Stimulated activated naive CD8-positive, alpha-beta T cell treated with anti-CD3 and anti-CD28 coated beads, Interleukin-15, Interleukin-2, amounts not matched to agents 100 U/mL and 50 U/mL, for 24 hours (primary cell): ENCODE measurements at regions not wholly inside any gene's neighbourhood (a gene's known extent, or its start where the extent isn't known, plus 50 kb on each side); places are given as distances from the start of the nearest gene placed in this dataset.

Experiments
- ATAC-seq: fragments of 150-1000 bp; cut with Tn5 transposase; one replicate; pipeline ENCODE4 v1.10.0; 2021
- DNase-seq: peaks from one replicate; pipeline ENCODE4 v3.0.0; 2021

GRCh38 chr10:111993321-111993720 is 190.2 kb downstream of the GPAM start:
- ATAC-seq: no peak
- DNase-seq: no peak

- DNase-seq (no peak), ATAC-seq (no peak)
Measured at GRCh38 chr10:111993872-111994426, 189.6 kb downstream of the GPAM start.

- no peak for ATAC-seq
- no peak for DNase-seq
Measured at GRCh38 chr10:111996103-111996502, 187.5 kb downstream of the GPAM start.

- ATAC-seq (no peak), DNase-seq (no peak)
Measured at GRCh38 chr10:111998728-111999127, 184.8 kb downstream of the GPAM start.

- ATAC-seq: no peak
- DNase-seq: no peak
Measured at GRCh38 chr10:111999205-111999914, 184.2 kb downstream of the GPAM start.

GRCh38 chr10:111999915-112000302 is 183.7 kb downstream of the GPAM start:
- DNase-seq (no peak), ATAC-seq (no peak)

- DNase-seq (no peak), ATAC-seq (no peak)
Measured at GRCh38 chr10:112000466-112000865, 183.1 kb downstream of the GPAM start.

- DNase-seq: no peak
Measured at GRCh38 chr10:112002206-112002605, 181.4 kb downstream of the GPAM start.

GRCh38 chr10:112004075-112004474 is 179.5 kb downstream of the GPAM start:
- DNase-seq (no peak), ATAC-seq (no peak)

More at GRCh38 chr10:112002206-112002605, 181.4 kb downstream of the GPAM start:
- no peak for ATAC-seq

- ATAC-seq: no peak
- no peak for DNase-seq
Measured at GRCh38 chr10:112005044-112005443, 178.5 kb downstream of the GPAM start.

- no peak for DNase-seq
- no peak for ATAC-seq
Measured at GRCh38 chr10:112006407-112006806, 177.2 kb downstream of the GPAM start.

- DNase-seq (no peak), ATAC-seq (no peak)
Measured at GRCh38 chr10:112006831-112007230, 176.7 kb downstream of the GPAM start.

GRCh38 chr10:112022196-112022595 is 161.4 kb downstream of the GPAM start:
- DNase-seq: no peak
- no peak for ATAC-seq

- DNase-seq: no peak
- ATAC-seq: no peak
Measured at GRCh38 chr10:112024079-112024478, 159.5 kb downstream of the GPAM start.

- DNase-seq: no peak
Measured at GRCh38 chr10:112025228-112025627, 158.3 kb downstream of the GPAM start.

GRCh38 chr10:112026438-112026837 is 157.1 kb downstream of the GPAM start:
- ATAC-seq (no peak), DNase-seq (no peak)

More at GRCh38 chr10:112025228-112025627, 158.3 kb downstream of the GPAM start:
- ATAC-seq: no peak

- DNase-seq: no peak
- no peak for ATAC-seq
Measured at GRCh38 chr10:112027731-112028280, 155.8 kb downstream of the GPAM start.

GRCh38 chr10:112030431-112030830 is 153.1 kb downstream of the GPAM start:
- DNase-seq: no peak
- no peak for ATAC-seq

GRCh38 chr10:112039823-112040222 is 143.7 kb downstream of the GPAM start:
- DNase-seq (no peak), ATAC-seq (no peak)

GRCh38 chr10:112040696-112041095 is 142.9 kb downstream of the GPAM start:
- ATAC-seq: no peak
- no peak for DNase-seq

- ATAC-seq: no peak
Measured at GRCh38 chr10:112045938-112046337, 137.6 kb downstream of the GPAM start.

GRCh38 chr10:112047674-112048073 is 135.9 kb downstream of the GPAM start:
- ATAC-seq (no peak), DNase-seq (no peak)

More at GRCh38 chr10:112045938-112046337, 137.6 kb downstream of the GPAM start:
- DNase-seq: no peak

- ATAC-seq: no peak
- DNase-seq: no peak
Measured at GRCh38 chr10:112052166-112052565, 131.4 kb downstream of the GPAM start.

- DNase-seq: no peak
- no peak for ATAC-seq
Measured at GRCh38 chr10:112053895-112054294, 129.7 kb downstream of the GPAM start.
